Sigmoid colon (tissue), 4 donors: ENCODE measurements at regions not wholly inside any gene's neighbourhood (a gene's known extent, or its start where the extent isn't known, plus 50 kb on each side); places are given as distances from the start of the nearest gene placed in this dataset.

Experiments
- CTCF ChIP-seq, 4 experiments: fragments of 450-650 bp in 3 of 4; fragments of 200-600 bp in 1 of 4; IDR thresholded peaks; one replicate each; pipeline ENCODE4 v1.5.1; 2016 to 2019; ENCODE audit warnings: antibody characterized with exemption in 4 of 4, mild to moderate bottlenecking in 3 of 4, moderate library complexity in 2 of 4
- EP300 ChIP-seq, 4 donors: sonication (generic); formaldehyde crosslinking; IDR thresholded peaks; one replicate each; pipeline ENCODE4 v1.6.1; 2017; ENCODE audit warnings: antibody characterized with exemption in 4 of 4
- POLR2A ChIP-seq, 2 donors: fragments of 450-650 bp; IDR thresholded peaks; one replicate each; pipeline ENCODE4 v1.6.1; 2016; ENCODE audit warnings: antibody characterized with exemption in 2 of 2, mild to moderate bottlenecking in 2 of 2, moderate library complexity in 2 of 2
- POLR2AphosphoS5 ChIP-seq, 4 donors: sonication (generic); formaldehyde crosslinking; IDR thresholded peaks; one replicate each; pipeline ENCODE4 v1.6.1; 2017; ENCODE audit warnings: antibody characterized with exemption in 4 of 4

GRCh38 chr2:44086629-44087028 is 82.0 kb upstream of the PPM1B start:
- TF ChIP-seq POLR2AphosphoS5 (IDR thresholded peaks at IDR 0.05) (no peak), POLR2A (IDR thresholded peaks at IDR 0.05) (no peak), CTCF (IDR thresholded peaks at IDR 0.05) (no peak), EP300 (IDR thresholded peaks at IDR 0.05) (no peak)
